ENCODE measurements at regions not wholly inside any gene's neighbourhood (a gene's known extent, or its start where the extent isn't known, plus 50 kb on each side); places are given as distances from the start of the nearest gene placed in this dataset.

DNA sequence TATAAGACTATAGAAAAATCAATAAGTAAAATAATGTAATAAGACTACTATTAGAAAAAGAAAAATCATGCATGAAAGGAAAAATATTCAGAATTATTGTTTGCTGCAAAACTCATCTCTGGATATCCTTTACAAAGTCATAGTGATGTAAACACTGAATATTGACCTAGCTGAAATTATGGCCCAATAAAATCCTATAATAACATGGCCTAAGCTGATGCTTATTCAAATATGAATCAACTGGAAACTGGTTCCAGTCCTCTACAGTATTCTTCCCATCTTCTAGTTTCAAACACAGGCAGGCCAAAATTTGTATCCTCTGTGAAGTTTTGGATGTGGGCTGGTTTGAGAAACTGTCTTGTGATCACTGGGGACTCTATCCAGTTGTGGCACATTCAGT lies 134.5 kb downstream of the CNTN3 start:
- H3K9me3 Mint-ChIP-seq (ENCODE audit: unreplicated experiment): peaks cover 1% of the 10 kb centered on the region
- H3K27ac Mint-ChIP-seq (ENCODE audit: unreplicated experiment): no peak overlapping the region
- H3K36me3 Mint-ChIP-seq (ENCODE audit: unreplicated experiment): no peaks in the 10 kb centered on the region
- no peak overlapping the region for H3K4me3 Mint-ChIP-seq (ENCODE audit: unreplicated experiment)
- DNase-seq: no peak
- TF ChIP-seq, protein P1, sequence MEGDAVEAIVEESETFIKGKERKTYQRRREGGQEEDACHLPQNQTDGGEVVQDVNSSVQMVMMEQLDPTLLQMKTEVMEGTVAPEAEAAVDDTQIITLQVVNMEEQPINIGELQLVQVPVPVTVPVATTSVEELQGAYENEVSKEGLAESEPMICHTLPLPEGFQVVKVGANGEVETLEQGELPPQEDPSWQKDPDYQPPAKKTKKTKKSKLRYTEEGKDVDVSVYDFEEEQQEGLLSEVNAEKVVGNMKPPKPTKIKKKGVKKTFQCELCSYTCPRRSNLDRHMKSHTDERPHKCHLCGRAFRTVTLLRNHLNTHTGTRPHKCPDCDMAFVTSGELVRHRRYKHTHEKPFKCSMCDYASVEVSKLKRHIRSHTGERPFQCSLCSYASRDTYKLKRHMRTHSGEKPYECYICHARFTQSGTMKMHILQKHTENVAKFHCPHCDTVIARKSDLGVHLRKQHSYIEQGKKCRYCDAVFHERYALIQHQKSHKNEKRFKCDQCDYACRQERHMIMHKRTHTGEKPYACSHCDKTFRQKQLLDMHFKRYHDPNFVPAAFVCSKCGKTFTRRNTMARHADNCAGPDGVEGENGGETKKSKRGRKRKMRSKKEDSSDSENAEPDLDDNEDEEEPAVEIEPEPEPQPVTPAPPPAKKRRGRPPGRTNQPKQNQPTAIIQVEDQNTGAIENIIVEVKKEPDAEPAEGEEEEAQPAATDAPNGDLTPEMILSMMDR (IDR thresholded peaks at IDR 0.05; ENCODE audit: partially characterized antibody, unreplicated experiment): no peak
- H3K4me1 Mint-ChIP-seq (ENCODE audit: low read depth, unreplicated experiment): no peaks in the 10 kb centered on the region
- H3K27me3 Mint-ChIP-seq (ENCODE audit: unreplicated experiment): no peaks in the 10 kb centered on the region

DNA sequence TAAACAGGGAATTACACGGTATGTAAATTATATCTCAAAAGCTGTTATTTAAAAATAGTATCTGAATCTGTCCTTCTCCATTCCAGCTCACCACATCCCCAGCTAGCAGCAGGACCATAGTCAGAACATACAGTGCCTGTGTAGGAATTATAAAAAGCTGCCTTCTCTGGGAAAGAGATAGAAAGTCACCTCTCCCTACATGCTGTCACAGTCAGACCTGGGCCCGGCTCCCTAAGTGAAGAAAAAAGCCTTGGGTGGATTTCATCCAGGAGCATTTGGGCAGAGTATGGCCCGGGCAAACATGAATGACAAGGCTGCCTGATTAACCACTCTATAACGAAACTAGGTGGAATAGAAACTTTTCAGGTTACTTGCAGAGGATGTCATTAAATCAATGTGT lies 144.1 kb downstream of the CNTN3 start:
- H3K9me3 Mint-ChIP-seq (ENCODE audit: unreplicated experiment): no peaks in the 10 kb centered on the region
- H3K4me3 Mint-ChIP-seq (ENCODE audit: unreplicated experiment): no peak overlapping the region
- peaks cover 9% of the 10 kb centered on the region for H3K4me1 Mint-ChIP-seq (ENCODE audit: low read depth, unreplicated experiment)
- H3K36me3 Mint-ChIP-seq (ENCODE audit: unreplicated experiment): no peaks in the 10 kb centered on the region
- no peak for DNase-seq
- no peaks in the 10 kb centered on the region for H3K27me3 Mint-ChIP-seq (ENCODE audit: unreplicated experiment)
- H3K27ac Mint-ChIP-seq (ENCODE audit: unreplicated experiment): no peak overlapping the region
- TF ChIP-seq, protein P1 (IDR thresholded peaks at IDR 0.05; ENCODE audit: partially characterized antibody, unreplicated experiment): no peak

DNA sequence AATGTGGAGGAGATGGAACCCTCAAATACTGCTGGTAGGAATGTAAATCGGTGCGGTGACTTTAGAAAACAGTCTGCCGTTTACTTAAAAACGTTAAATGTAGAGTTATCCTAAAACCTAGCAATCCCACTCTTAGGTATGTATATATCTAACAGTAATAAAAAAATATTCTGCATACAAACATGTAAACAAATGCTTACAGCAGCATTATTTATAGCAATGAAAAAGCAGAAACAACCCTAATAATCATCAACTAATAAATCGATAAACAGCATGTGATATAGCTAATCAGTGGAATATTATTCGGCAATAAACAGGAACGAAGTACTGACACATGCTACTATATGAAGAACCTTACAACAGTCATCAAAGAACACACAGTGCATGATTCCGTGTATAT lies 144.7 kb downstream of the CNTN3 start:
- H3K4me1 Mint-ChIP-seq (ENCODE audit: low read depth, unreplicated experiment): peaks cover 9% of the 10 kb centered on the region
- H3K27ac Mint-ChIP-seq (ENCODE audit: unreplicated experiment): no peak overlapping the region
- no peaks in the 10 kb centered on the region for H3K36me3 Mint-ChIP-seq (ENCODE audit: unreplicated experiment)
- H3K9me3 Mint-ChIP-seq (ENCODE audit: unreplicated experiment): no peaks in the 10 kb centered on the region
- TF ChIP-seq, protein P1 (IDR thresholded peaks at IDR 0.05; ENCODE audit: partially characterized antibody, unreplicated experiment): no peak
- no peak for DNase-seq
- H3K4me3 Mint-ChIP-seq (ENCODE audit: unreplicated experiment): no peak overlapping the region
- H3K27me3 Mint-ChIP-seq (ENCODE audit: unreplicated experiment): no peaks in the 10 kb centered on the region

DNA sequence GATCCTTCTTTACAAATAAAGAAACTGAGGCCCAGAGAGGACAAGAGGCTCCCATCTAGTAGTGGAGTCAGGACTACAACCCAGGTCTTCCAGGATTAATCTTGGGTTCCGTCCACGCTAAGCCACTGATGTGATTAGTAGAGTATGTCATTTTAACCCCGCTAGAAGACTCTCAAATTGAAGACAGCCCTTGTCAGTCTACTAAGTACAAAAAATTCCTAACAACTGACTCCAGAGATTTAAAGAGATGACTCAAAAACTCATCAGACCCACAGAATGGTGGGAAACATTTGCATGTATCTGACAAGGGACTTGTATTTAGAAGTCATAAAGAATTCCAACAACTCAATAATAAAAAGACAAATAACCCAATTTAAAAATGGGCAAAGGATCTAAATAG lies 145.3 kb downstream of the CNTN3 start:
- H3K4me3 Mint-ChIP-seq (ENCODE audit: unreplicated experiment): no peak overlapping the region
- no peak for DNase-seq
- H3K4me1 Mint-ChIP-seq (ENCODE audit: low read depth, unreplicated experiment): peaks cover 9% of the 10 kb centered on the region
- no peaks in the 10 kb centered on the region for H3K36me3 Mint-ChIP-seq (ENCODE audit: unreplicated experiment)
- no peaks in the 10 kb centered on the region for H3K9me3 Mint-ChIP-seq (ENCODE audit: unreplicated experiment)
- H3K27ac Mint-ChIP-seq (ENCODE audit: unreplicated experiment): no peak overlapping the region
- TF ChIP-seq, protein P1 (IDR thresholded peaks at IDR 0.05; ENCODE audit: partially characterized antibody, unreplicated experiment): no peak
- H3K27me3 Mint-ChIP-seq (ENCODE audit: unreplicated experiment): no peaks in the 10 kb centered on the region

DNA sequence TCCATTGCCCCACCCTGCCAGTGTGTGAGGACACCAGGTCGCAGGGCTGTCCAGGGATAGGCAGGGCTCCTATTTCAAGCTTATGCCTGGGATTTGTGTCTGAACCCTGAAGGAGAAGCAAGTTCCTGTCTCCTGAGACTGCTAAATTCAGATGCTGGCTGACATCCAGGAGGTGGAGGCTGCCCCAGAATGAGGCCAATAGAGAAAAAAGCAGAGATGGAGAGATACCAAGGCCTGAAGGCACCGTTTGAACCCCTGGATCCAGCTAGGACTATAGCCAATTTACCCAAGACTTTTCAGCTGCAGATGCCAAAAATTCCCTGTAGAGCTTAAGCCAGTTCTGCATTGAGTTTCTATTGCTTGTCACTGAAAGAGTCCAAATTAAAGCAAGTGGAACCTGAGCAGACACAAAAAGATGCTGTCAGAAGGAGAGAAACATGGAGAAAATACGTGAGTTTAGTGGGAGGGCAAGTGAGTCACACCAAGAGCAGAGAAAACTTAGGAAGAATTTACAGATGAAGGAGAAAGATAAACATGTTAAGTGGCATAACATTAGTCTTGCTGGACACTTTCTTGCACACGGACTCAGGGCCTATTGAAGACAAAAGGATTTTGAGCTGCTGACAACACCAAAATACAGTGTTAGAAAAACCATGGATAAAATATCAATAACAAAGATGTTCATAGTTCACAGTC lies 148.6 kb downstream of the CNTN3 start:
- H3K27me3 Mint-ChIP-seq (ENCODE audit: unreplicated experiment): no peaks in the 10 kb centered on the region
- no peak overlapping the region for H3K27ac Mint-ChIP-seq (ENCODE audit: unreplicated experiment)
- H3K4me1 Mint-ChIP-seq (ENCODE audit: low read depth, unreplicated experiment): peaks cover 9% of the 10 kb centered on the region
- TF ChIP-seq, protein P1 (IDR thresholded peaks at IDR 0.05; ENCODE audit: partially characterized antibody, unreplicated experiment): no peak
- H3K4me3 Mint-ChIP-seq (ENCODE audit: unreplicated experiment): no peak overlapping the region
- no peaks in the 10 kb centered on the region for H3K9me3 Mint-ChIP-seq (ENCODE audit: unreplicated experiment)
- DNase-seq: peak; percentile 17
- H3K36me3 Mint-ChIP-seq (ENCODE audit: unreplicated experiment): peaks cover 4% of the 10 kb centered on the region
